ENCODE measurements at regions not wholly inside any gene's neighbourhood (a gene's known extent, or its start where the extent isn't known, plus 50 kb on each side); places are given as distances from the start of the nearest gene placed in this dataset.

GRCh38 chr4:66376396-66376795, 706.1 kb upstream of the EPHA5 start:
- TF ChIP-seq CTCF (IDR thresholded peaks at IDR 0.05; ENCODE audit: insufficient read depth, low read depth, low read length): no peak
- no peak for TF ChIP-seq EZH2 (IDR thresholded peaks at IDR 0.05; ENCODE audit: insufficient read depth, low read length)

All from astrocyte (in vitro differentiated cells and primary cell).